Transverse colon (tissue), 4 donors: ENCODE measurements at regions not wholly inside any gene's neighbourhood (a gene's known extent, or its start where the extent isn't known, plus 50 kb on each side); places are given as distances from the start of the nearest gene placed in this dataset.
A peak's percentile ranks its signal among the peaks of the same experiment; 100 is the strongest.

Experiments
- DNase-seq: peaks from one replicate; pipeline ENCODE4 v3.0.0-alpha.2; 2019
- H3K27ac ChIP-seq, 4 donors: fragments of 200-600 bp; sonication (generic); 2 replicates each; pipeline ENCODE4 v1.5.1; 2016 to 2018; ENCODE audit warnings: inconsistent platforms in 4 of 4
- H3K27me3 ChIP-seq: fragments of 200-600 bp; sonication (generic); 2 replicates; pipeline ENCODE4 v1.5.1; 2017; ENCODE audit warnings: inconsistent platforms
- H3K36me3 ChIP-seq, 4 donors: fragments of 200-600 bp; sonication (generic); 2 replicates each; pipeline ENCODE4 v1.5.1; 2017 to 2019; ENCODE audit warnings: inconsistent platforms in 4 of 4
- H3K4me1 ChIP-seq, 4 donors: fragments of 200-600 bp; sonication (generic); 2 replicates each; pipeline ENCODE4 v1.5.1; 2017 to 2020; ENCODE audit warnings: inconsistent platforms in 4 of 4
- H3K4me3 ChIP-seq, 4 donors: fragments of 200-600 bp; sonication (generic); 1 replicate in 1 of 4; 2 replicates in 3 of 4; pipeline versions ENCODE4 v1.5.1 to v1.6.1; 2017 to 2019; ENCODE audit warnings: inconsistent platforms in 4 of 4
- H3K9me3 ChIP-seq, 2 donors: fragments of 200-600 bp; sonication (generic); 2 replicates each; pipeline ENCODE4 v1.5.1; 2017 to 2019; ENCODE audit warnings: inconsistent platforms in 2 of 2
- EP300 ChIP-seq: sonication (generic); formaldehyde crosslinking; IDR thresholded peaks from one replicate; pipeline ENCODE4 v1.6.1; 2017; ENCODE audit warnings: antibody characterized with exemption, low read depth
- POLR2A ChIP-seq: fragments of 450-650 bp; IDR thresholded peaks from one replicate; pipeline ENCODE4 v1.6.1; 2016; ENCODE audit warnings: antibody characterized with exemption, mild to moderate bottlenecking, moderate library complexity
- POLR2AphosphoS5 ChIP-seq, 3 donors: sonication (generic); formaldehyde crosslinking; IDR thresholded peaks; one replicate each; pipeline ENCODE4 v1.6.1; 2016; ENCODE audit warnings: antibody characterized with exemption in 3 of 3
- WGBS, 2 donors: methylation state at CpG; one replicate each; pipeline ENCODE4 v1.1.5; 2018; ENCODE audit warnings: low coverage in 1 of 2; 5-methylcytosine and 5-hydroxymethylcytosine counted together
- in situ Hi-C, 4 donors: fragments of 200-750 bp; cut with MboI; loops; one replicate each; pipeline versions ENCODE4 v1.15.0 to v1.15.1; 2017; ENCODE audit warnings: low sequenced_read_pairs in 3 of 4, low pct_ligation_motif_present in 1 of 4, low pct_unique_long_range_greater_than_20kb in 1 of 4
- intact Hi-C: fragments of 100-400 bp; cut with DNase I; formaldehyde crosslinking; loops from one replicate; pipeline ENCODE4 v1.15.1; 2023; ENCODE audit warnings: low total_unique reads
- TF ChIP-seq, protein P1 (sequence below), 5 experiments: fragments of 200-600 bp in 3 of 5; fragments of 450-650 bp in 2 of 5; sonication (generic) in 3 of 5; IDR thresholded peaks; 1 replicate in 2 of 5; 2 replicates in 3 of 5; pipeline ENCODE4 v1.5.1; 2016 to 2017; ENCODE audit warnings: antibody characterized with exemption in 5 of 5, inconsistent platforms in 3 of 5, mild to moderate bottlenecking in 2 of 5, moderate library complexity in 1 of 5

DNA sequence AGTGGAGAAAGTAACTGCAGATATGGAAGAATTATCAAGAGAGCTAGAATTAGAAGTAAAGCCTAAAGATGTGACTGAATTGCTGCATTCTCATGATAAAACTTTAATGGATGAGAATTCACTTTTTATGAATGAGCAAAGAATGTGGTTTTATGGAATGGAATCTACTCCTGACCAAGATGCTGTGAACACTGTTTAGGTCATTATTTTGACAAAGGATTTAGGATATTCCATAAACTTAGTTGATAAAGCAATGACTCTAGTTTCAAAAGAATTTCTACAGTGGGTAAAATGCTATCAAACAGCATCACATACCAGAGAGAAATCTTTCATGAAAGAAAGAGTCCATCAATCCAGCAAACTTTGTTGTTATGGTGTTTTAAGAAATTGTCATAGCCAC lies 1317.7 kb upstream of the ACVR2A start:
- TF ChIP-seq EP300 (no peak), POLR2AphosphoS5 (IDR thresholded peaks at IDR 0.05) (no peak), POLR2A (no peak)
- TF ChIP-seq, protein P1, sequence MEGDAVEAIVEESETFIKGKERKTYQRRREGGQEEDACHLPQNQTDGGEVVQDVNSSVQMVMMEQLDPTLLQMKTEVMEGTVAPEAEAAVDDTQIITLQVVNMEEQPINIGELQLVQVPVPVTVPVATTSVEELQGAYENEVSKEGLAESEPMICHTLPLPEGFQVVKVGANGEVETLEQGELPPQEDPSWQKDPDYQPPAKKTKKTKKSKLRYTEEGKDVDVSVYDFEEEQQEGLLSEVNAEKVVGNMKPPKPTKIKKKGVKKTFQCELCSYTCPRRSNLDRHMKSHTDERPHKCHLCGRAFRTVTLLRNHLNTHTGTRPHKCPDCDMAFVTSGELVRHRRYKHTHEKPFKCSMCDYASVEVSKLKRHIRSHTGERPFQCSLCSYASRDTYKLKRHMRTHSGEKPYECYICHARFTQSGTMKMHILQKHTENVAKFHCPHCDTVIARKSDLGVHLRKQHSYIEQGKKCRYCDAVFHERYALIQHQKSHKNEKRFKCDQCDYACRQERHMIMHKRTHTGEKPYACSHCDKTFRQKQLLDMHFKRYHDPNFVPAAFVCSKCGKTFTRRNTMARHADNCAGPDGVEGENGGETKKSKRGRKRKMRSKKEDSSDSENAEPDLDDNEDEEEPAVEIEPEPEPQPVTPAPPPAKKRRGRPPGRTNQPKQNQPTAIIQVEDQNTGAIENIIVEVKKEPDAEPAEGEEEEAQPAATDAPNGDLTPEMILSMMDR (IDR thresholded peaks at IDR 0.05), result no peak
- in situ Hi-C loops, result no loop called here
- Histone ChIP-seq H3K4me3 (no peak overlapping the region), H3K4me1 (no peaks in the 10 kb centered on the region), H3K27ac (no peak overlapping the region), H3K36me3 (no peaks in the 10 kb centered on the region), H3K27me3 (no peaks in the 10 kb centered on the region), H3K9me3 (no peaks in the 10 kb centered on the region)
- no peak for DNase-seq
- intact Hi-C loops, result no loop called here

DNA sequence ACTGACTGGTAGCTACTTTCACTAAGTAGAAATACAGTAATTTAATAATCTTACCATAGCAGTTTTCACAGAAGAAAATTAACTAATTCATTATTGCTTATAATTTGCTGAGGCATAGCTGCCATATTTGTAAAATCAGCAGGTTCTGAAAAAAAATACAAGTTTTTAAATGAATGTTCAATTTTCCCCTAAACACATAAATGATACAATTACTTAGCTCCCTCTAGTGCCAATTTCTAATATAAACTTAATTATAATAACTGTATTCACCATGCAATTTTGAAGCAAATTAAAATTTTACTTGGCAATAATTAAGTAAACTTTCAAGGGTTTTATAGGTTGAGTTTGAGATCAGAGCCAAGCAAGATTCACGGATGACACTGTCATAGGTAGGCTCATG lies 1321.6 kb upstream of the ACVR2A start:
- 57 to 68% methylated on average over 1 of the region's 1 CpG for WGBS, 2 donors
- Histone ChIP-seq H3K9me3 (no peaks in the 10 kb centered on the region), H3K27ac (no peak overlapping the region), H3K27me3 (no peaks in the 10 kb centered on the region), H3K4me3 (no peak overlapping the region), H3K4me1 (no peaks in the 10 kb centered on the region), H3K36me3 (no peaks in the 10 kb centered on the region)
- in situ Hi-C loops (no loop called here), intact Hi-C loops (no loop called here)
- TF ChIP-seq POLR2A, result no peak
- TF ChIP-seq, protein P1 (IDR thresholded peaks at IDR 0.05), result peak in 1 of 5 experiments; percentile 8
- DNase-seq, result no peak

DNA sequence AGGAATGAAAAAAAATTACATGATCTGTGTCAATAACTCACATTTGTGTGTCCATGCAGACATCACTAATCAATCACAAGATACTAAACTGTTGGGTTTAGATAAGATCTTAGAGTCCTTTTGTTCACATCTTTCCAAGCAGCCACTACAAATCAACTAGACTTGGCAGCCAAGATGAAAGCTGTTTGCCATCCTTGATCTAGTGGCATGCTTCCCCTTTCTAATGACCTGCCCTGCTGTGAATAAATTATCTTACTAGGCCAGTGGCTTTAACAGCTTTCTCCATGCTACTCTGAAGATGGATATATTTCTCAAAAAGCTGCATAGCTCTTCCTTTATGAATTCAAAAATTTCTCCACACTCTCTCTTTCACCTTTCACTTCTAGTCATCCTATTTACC lies 1338.0 kb upstream of the ACVR2A start:
- H3K27me3 ChIP-seq, result no peaks in the 10 kb centered on the region
- in situ Hi-C loops, result no loop called here
- DNase-seq, result no peak
- intact Hi-C loops, result no loop called here
- TF ChIP-seq POLR2AphosphoS5 (IDR thresholded peaks at IDR 0.05), result no peak
- no peak overlapping the region for H3K27ac ChIP-seq
- H3K4me1 ChIP-seq, result no peaks in the 10 kb centered on the region
- H3K36me3 ChIP-seq, result no peaks in the 10 kb centered on the region
- H3K9me3 ChIP-seq, result no peaks in the 10 kb centered on the region
- no peak overlapping the region for H3K4me3 ChIP-seq

DNA sequence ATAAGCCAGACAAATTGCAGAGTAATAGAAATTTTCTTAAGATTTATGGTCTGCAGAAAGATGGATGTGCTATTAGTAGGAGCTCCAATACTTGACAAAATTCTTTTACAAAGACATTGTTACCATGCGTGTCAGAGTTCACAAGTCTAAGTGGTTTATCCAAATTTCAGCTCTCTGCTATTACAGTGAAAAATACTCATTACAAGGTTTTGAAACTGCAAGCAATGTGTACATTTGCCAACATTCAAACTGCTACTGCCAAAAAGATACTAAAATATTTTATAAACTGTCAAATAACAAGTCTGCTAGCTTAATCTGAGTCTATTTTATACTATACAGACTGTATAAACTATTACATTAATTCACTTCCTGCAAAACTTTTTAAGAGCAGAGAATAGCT lies 1341.5 kb upstream of the ACVR2A start:
- in situ Hi-C loops (no loop called here), intact Hi-C loops (no loop called here)
- Histone ChIP-seq H3K4me3 (no peak overlapping the region), H3K36me3 (no peaks in the 10 kb centered on the region), H3K4me1 (no peaks in the 10 kb centered on the region), H3K9me3 (no peaks in the 10 kb centered on the region), H3K27me3 (no peaks in the 10 kb centered on the region), H3K27ac (no peak overlapping the region)
- WGBS, 2 donors, result 64 to 67% methylated on average over 1 of the region's 1 CpG
- TF ChIP-seq POLR2AphosphoS5 (IDR thresholded peaks at IDR 0.05) (no peak), POLR2A (no peak), EP300 (no peak)
- TF ChIP-seq, protein P1 (IDR thresholded peaks at IDR 0.05), result no peak
- DNase-seq, result no peak

DNA sequence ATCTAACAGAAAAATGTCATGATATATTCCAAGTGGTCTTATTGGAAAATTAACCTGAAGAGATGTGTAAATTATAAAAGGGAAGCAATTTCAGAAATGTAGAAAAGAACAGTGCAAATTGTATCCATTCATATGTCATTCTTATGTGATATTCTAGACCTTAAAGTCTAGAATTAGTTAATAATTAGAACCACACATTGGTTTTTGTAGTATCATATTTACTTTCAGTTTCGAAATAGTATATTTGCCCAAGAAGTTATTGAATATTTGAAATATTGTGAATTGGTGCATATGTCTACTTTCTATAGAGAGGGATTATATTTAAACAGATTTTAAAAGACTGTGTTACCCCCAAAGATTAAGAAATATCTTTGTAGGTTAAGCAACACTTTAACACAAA lies 1348.6 kb upstream of the ACVR2A start:
- TF ChIP-seq EP300 (no peak), POLR2A (no peak), POLR2AphosphoS5 (IDR thresholded peaks at IDR 0.05) (no peak)
- TF ChIP-seq, protein P1 (IDR thresholded peaks at IDR 0.05), result no peak
- Histone ChIP-seq H3K36me3 (no peaks in the 10 kb centered on the region), H3K4me3 (no peak overlapping the region), H3K27ac (no peak overlapping the region), H3K27me3 (no peaks in the 10 kb centered on the region), H3K4me1 (no peaks in the 10 kb centered on the region), H3K9me3 (no peaks in the 10 kb centered on the region)
- DNase-seq, result no peak
- intact Hi-C loops (no loop called here), in situ Hi-C loops (no loop called here)
- WGBS, 2 donors, result 56 to 88% methylated on average over 1 of the region's 1 CpG
